Mesenchymal stem cell (in vitro differentiated cells and primary cell): ENCODE measurements at regions not wholly inside any gene's neighbourhood (a gene's known extent, or its start where the extent isn't known, plus 50 kb on each side); places are given as distances from the start of the nearest gene placed in this dataset.
A peak's percentile ranks its signal among the peaks of the same experiment; 100 is the strongest.

Experiments used
- DNase-seq: peaks from one replicate; pipeline ENCODE4 v3.0.0-alpha.2; 2013
- H2AFZ ChIP-seq: one replicate; pipeline ENCODE4 v1.6.1; 2013; ENCODE audit warnings: low read depth, mild to moderate bottlenecking, control low read depth, inconsistent platforms, low read length, moderate library complexity
- H2AK5ac ChIP-seq: 2 replicates; pipeline ENCODE4 v1.6.1; 2013; ENCODE audit warnings: low read length, moderate library complexity, mild to moderate bottlenecking, inconsistent platforms; ENCODE audit not compliant: severe bottlenecking
- H2BK120ac ChIP-seq: one replicate; pipeline ENCODE4 v1.6.1; 2013; ENCODE audit warnings: low read depth, mild to moderate bottlenecking, inconsistent platforms, low read length, moderate library complexity
- H2BK12ac ChIP-seq, 2 experiments: one replicate each; pipeline ENCODE4 v1.6.1; 2013; ENCODE audit warnings: inconsistent platforms in 2 of 2, low read length in 2 of 2, mild to moderate bottlenecking in 2 of 2, moderate library complexity in 2 of 2, control low read depth in 1 of 2
- H2BK15ac ChIP-seq: one replicate; pipeline ENCODE4 v1.6.1; 2013; ENCODE audit warnings: mild to moderate bottlenecking, low read depth, inconsistent platforms; ENCODE audit not compliant: poor library complexity, severe bottlenecking
- H2BK5ac ChIP-seq: 2 replicates; pipeline ENCODE4 v1.6.1; 2013; ENCODE audit warnings: low read depth, mild to moderate bottlenecking, low read length, control low read depth, inconsistent platforms; ENCODE audit not compliant: poor library complexity, severe bottlenecking
- H3K14ac ChIP-seq, 2 experiments: one replicate each; pipeline ENCODE4 v1.6.1; 2013; ENCODE audit warnings: inconsistent platforms in 2 of 2, low read length in 2 of 2, control low read depth in 1 of 2, mild to moderate bottlenecking in 1 of 2, moderate library complexity in 1 of 2
- H3K18ac ChIP-seq, 2 experiments: one replicate each; pipeline ENCODE4 v1.6.1; 2013; ENCODE audit warnings: inconsistent platforms in 2 of 2, low read length in 2 of 2, control low read depth in 1 of 2, low read depth in 1 of 2, mild to moderate bottlenecking in 1 of 2
- H3K23ac ChIP-seq, 2 experiments: one replicate each; pipeline ENCODE4 v1.6.1; 2013; ENCODE audit warnings: inconsistent platforms in 2 of 2, low read length in 2 of 2, mild to moderate bottlenecking in 2 of 2, moderate library complexity in 2 of 2, control low read depth in 1 of 2
- H3K27ac ChIP-seq: 2 replicates; pipeline ENCODE4 v1.5.1; 2013; ENCODE audit warnings: mild to moderate bottlenecking, moderate library complexity, low read length, control low read depth, inconsistent platforms; ENCODE audit not compliant: poor library complexity, severe bottlenecking
- H3K27me3 ChIP-seq, 2 experiments: 2 replicates each; pipeline versions ENCODE4 v1.6.1 to v1.7.0; 2013; ENCODE audit warnings: low read length in 2 of 2, mild to moderate bottlenecking in 2 of 2, moderate library complexity in 2 of 2, control low read depth in 1 of 2, inconsistent platforms in 1 of 2; ENCODE audit not compliant: control insufficient read depth in 1 of 2, insufficient read depth in 1 of 2
- H3K36me3 ChIP-seq, 2 experiments: 2 replicates each; pipeline versions ENCODE4 v1.6.1 to v1.7.0; 2013; ENCODE audit warnings: low read length in 2 of 2, control low read depth in 1 of 2, inconsistent platforms in 1 of 2, low read depth in 1 of 2, mild to moderate bottlenecking in 1 of 2; ENCODE audit not compliant: insufficient read depth in 2 of 2, control insufficient read depth in 1 of 2
- H3K4ac ChIP-seq, 2 experiments: one replicate each; pipeline ENCODE4 v1.6.1; 2013; ENCODE audit warnings: inconsistent platforms in 2 of 2, low read length in 2 of 2, mild to moderate bottlenecking in 2 of 2, moderate library complexity in 2 of 2, control low read depth in 1 of 2, low read depth in 1 of 2
- H3K4me1 ChIP-seq: 2 replicates; pipeline ENCODE4 v1.6.1; 2013; ENCODE audit warnings: low read depth, low read length, control low read depth; ENCODE audit not compliant: control insufficient read depth, insufficient read depth
- H3K4me2 ChIP-seq: 2 replicates; pipeline ENCODE4 v1.6.1; 2013; ENCODE audit warnings: low read length, mild to moderate bottlenecking, inconsistent platforms; ENCODE audit not compliant: poor library complexity, severe bottlenecking
- H3K4me3 ChIP-seq, 2 experiments: 2 replicates each; pipeline versions ENCODE4 v1.5.1 to v1.7.0; 2013; ENCODE audit warnings: low read length in 2 of 2, mild to moderate bottlenecking in 2 of 2, control low read depth in 1 of 2, low read depth in 1 of 2; ENCODE audit not compliant: insufficient read depth in 1 of 2
- H3K79me1 ChIP-seq: replicated peaks from 2 replicates; pipeline ENCODE4 v1.6.1; 2013; ENCODE audit warnings: mild to moderate bottlenecking, control low read depth, low read length, inconsistent platforms; ENCODE audit not compliant: poor library complexity, severe bottlenecking
- H3K9ac ChIP-seq: 2 replicates; pipeline ENCODE4 v1.7.0; 2013; ENCODE audit warnings: mild to moderate bottlenecking, low read length, moderate library complexity
- H3K9me3 ChIP-seq: 2 replicates; pipeline ENCODE4 v1.7.0; 2013; ENCODE audit warnings: mild to moderate bottlenecking, low read length; ENCODE audit not compliant: control insufficient read depth
- H4K8ac ChIP-seq: one replicate; pipeline ENCODE4 v1.6.1; 2013; ENCODE audit warnings: inconsistent platforms, mild to moderate bottlenecking, low read length, moderate library complexity
- H4K91ac ChIP-seq: one replicate; pipeline ENCODE4 v1.6.1; 2013; ENCODE audit warnings: mild to moderate bottlenecking, low read length, inconsistent platforms
- WGBS: methylation state at CpG from one replicate; pipeline ENCODE4 v1.1.7; 2013; ENCODE audit warnings: mixed read lengths; 5-methylcytosine and 5-hydroxymethylcytosine counted together

- no peak overlapping the region for H2BK15ac ChIP-seq
- H3K4ac ChIP-seq = no peak overlapping the region
- no peaks in the 10 kb centered on the region for H3K4me1 ChIP-seq
- no peak overlapping the region for H3K27ac ChIP-seq
- no peaks in the 10 kb centered on the region for H3K36me3 ChIP-seq
- H3K23ac ChIP-seq = no peak overlapping the region
- no peak for DNase-seq
- peaks cover 3% of the 10 kb centered on the region for H3K9me3 ChIP-seq
- no peak overlapping the region for H3K4me3 ChIP-seq
- no peak overlapping the region for H2BK120ac ChIP-seq
- no peak overlapping the region for H2AK5ac ChIP-seq
- H3K4me2 ChIP-seq = no peak overlapping the region
- H3K9ac ChIP-seq = no peak overlapping the region
- no peak overlapping the region for H3K18ac ChIP-seq
- no peak overlapping the region for H3K14ac ChIP-seq
- H3K27me3 ChIP-seq = no peaks in the 10 kb centered on the region
- no peak overlapping the region for H2BK12ac ChIP-seq
- H2BK5ac ChIP-seq = no peak overlapping the region
- H2AFZ ChIP-seq = no peak overlapping the region
- H4K8ac ChIP-seq = no peak overlapping the region
- 93% methylated on average over 3 of the region's 3 CpGs for WGBS
- no peak overlapping the region for H4K91ac ChIP-seq
- H3K79me1 ChIP-seq = no peaks in the 10 kb centered on the region
These were observed 1016.0 kb upstream of the INTU start for GRCh38 chr4:126616795-126617194.

GRCh38 chr4:126627255-126627654 is 1005.5 kb upstream of the INTU start:
- no peaks in the 10 kb centered on the region for H3K4me1 ChIP-seq
- H4K8ac ChIP-seq = no peak overlapping the region
- H2BK5ac ChIP-seq = no peak overlapping the region
- H3K36me3 ChIP-seq = no peaks in the 10 kb centered on the region
- no peak overlapping the region for H3K4me2 ChIP-seq
- peak; percentile 31 for DNase-seq
- no peak overlapping the region for H2AFZ ChIP-seq
- no peak overlapping the region for H3K4me3 ChIP-seq
- H3K79me1 ChIP-seq = no peaks in the 10 kb centered on the region
- no peak overlapping the region for H3K23ac ChIP-seq
- H3K9ac ChIP-seq = no peak overlapping the region
- peak overlapping the region in 1 of 2 experiments; percentile 5 for H2BK12ac ChIP-seq
- H4K91ac ChIP-seq = no peak overlapping the region
- H3K27ac ChIP-seq = no peak overlapping the region
- H3K4ac ChIP-seq = no peak overlapping the region
- no peak overlapping the region for H3K18ac ChIP-seq
- H2BK15ac ChIP-seq = no peak overlapping the region
- no peaks in the 10 kb centered on the region for H3K27me3 ChIP-seq
- H3K9me3 ChIP-seq = no peaks in the 10 kb centered on the region
- H2BK120ac ChIP-seq = no peak overlapping the region
- H2AK5ac ChIP-seq = no peak overlapping the region
- no peak overlapping the region for H3K14ac ChIP-seq

DNA sequence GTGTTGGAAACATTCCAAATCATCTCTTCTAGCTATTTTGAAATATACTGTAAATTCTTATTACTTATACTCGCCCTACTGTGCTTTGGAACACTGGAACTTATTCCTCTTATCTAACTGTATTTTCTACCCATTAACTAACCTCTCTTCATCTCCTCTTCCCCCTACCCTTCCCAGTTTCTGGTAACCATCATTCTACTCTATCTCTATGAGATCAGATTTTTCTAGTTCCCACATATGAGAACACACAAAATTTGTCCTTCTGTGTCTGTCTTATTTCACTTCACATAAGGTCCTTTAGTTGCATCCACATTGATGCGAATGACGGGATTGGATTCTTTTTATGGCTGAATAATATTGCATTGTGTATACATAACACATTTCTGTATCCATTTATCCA is 1003.8 kb upstream of the INTU start:
- Histone ChIP-seq H2BK120ac (no peak overlapping the region), H3K4me3 (no peak overlapping the region), H3K9me3 (no peaks in the 10 kb centered on the region), H4K8ac (no peak overlapping the region), H3K18ac (no peak overlapping the region), H3K79me1 (no peaks in the 10 kb centered on the region), H2BK12ac (no peak overlapping the region), H3K14ac (no peak overlapping the region), H2AFZ (no peak overlapping the region), H3K4me2 (no peak overlapping the region), H2BK5ac (no peak overlapping the region), H3K36me3 (no peaks in the 10 kb centered on the region), H3K4me1 (no peaks in the 10 kb centered on the region), H3K23ac (no peak overlapping the region), H2AK5ac (no peak overlapping the region), H3K27ac (no peak overlapping the region), H4K91ac (no peak overlapping the region), H2BK15ac (no peak overlapping the region), H3K27me3 (no peaks in the 10 kb centered on the region), H3K9ac (no peak overlapping the region), H3K4ac (no peak overlapping the region)
- WGBS = 90% methylated on average over 1 of the region's 3 CpGs
- no peak for DNase-seq

GRCh38 chr4:126630230-126630629 is 1002.5 kb upstream of the INTU start:
- Histone ChIP-seq H3K4me3 (peak overlapping the region in 1 of 2 experiments; percentile 68), H3K14ac (no peak overlapping the region), H2AK5ac (no peak overlapping the region), H2BK120ac (no peak overlapping the region), H2BK15ac (no peak overlapping the region), H3K18ac (no peak overlapping the region), H2AFZ (no peak overlapping the region), H3K4ac (no peak overlapping the region), H3K27ac (no peak overlapping the region), H2BK12ac (no peak overlapping the region), H3K4me1 (no peaks in the 10 kb centered on the region), H4K8ac (no peak overlapping the region), H3K9ac (peak overlapping the region; percentile 43), H3K9me3 (no peaks in the 10 kb centered on the region), H3K36me3 (no peaks in the 10 kb centered on the region), H2BK5ac (no peak overlapping the region), H3K27me3 (no peaks in the 10 kb centered on the region), H3K4me2 (no peak overlapping the region), H3K79me1 (no peaks in the 10 kb centered on the region), H3K23ac (no peak overlapping the region), H4K91ac (no peak overlapping the region)
- DNase-seq = no peak
- 81% methylated on average over 5 of the region's 5 CpGs for WGBS
